A172 (cell line): ENCODE measurements at regions not wholly inside any gene's neighbourhood (a gene's known extent, or its start where the extent isn't known, plus 50 kb on each side); places are given as distances from the start of the nearest gene placed in this dataset.

Source experiments
- DNase-seq: peaks from one replicate; pipeline ENCODE4 v3.0.0-alpha.2; 2015; ENCODE audit warnings: low spot score

DNA sequence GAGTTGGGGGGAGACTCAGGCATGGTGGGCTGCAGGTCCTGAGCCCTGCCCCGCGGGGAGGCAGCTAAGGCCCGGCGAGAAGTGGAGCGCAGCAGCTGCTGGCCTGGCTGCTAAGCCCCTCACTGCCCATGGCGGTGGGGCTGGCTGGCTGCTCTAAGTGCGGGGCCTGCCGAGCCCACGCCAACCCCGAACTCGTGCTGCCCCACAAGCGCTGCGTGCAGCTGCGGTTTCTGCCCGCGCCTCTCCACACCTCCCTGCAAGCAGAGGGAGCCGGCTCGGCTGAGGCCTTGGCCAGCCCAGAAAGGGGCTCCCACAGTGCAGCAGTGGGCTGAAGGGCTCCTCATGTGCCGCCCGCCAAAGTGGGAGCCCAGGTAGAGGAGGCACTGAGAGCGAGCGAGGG is 1355.1 kb upstream of the WWC1 start:
- DNase-seq = no peak

DNA sequence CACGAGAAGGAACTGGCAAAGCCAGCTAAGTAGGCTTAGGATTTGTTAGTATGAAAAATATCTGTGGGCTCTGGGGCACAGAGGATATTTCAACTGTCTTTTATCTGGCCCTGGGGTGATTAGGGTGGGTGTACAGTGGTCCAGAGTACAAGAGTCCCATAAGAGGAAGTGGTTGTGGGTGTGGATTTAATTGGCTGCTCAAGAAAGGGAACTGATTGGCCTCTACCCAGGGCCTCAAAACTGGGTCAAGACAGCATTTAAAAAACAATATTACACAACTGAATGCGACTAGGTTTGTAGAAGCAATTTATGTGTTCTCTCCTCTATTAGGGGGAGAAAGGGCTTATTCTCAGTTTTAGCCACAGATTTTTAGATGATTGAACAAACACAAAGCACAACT is 1353.4 kb upstream of the WWC1 start:
- DNase-seq = no peak

GRCh38 chr5:166942948-166943347 is 1348.5 kb upstream of the WWC1 start:
- no peak for DNase-seq

- DNase-seq = no peak
Observed at GRCh38 chr5:166947045-166947444, 1344.4 kb upstream of the WWC1 start.

- DNase-seq = no peak
Observed at GRCh38 chr5:166948679-166949078, 1342.8 kb upstream of the WWC1 start.

- DNase-seq = no peak
Observed at GRCh38 chr5:166952048-166952447, 1339.4 kb upstream of the WWC1 start.

- DNase-seq = no peak
Observed at GRCh38 chr5:166957782-166958181, 1333.7 kb upstream of the WWC1 start.

GRCh38 chr5:166959766-166960165 is 1331.7 kb upstream of the WWC1 start:
- DNase-seq = no peak

GRCh38 chr5:166961028-166961427 is 1330.4 kb upstream of the WWC1 start:
- DNase-seq = no peak

- DNase-seq = no peak
Observed at GRCh38 chr5:166961913-166962312, 1329.5 kb upstream of the WWC1 start.

DNA sequence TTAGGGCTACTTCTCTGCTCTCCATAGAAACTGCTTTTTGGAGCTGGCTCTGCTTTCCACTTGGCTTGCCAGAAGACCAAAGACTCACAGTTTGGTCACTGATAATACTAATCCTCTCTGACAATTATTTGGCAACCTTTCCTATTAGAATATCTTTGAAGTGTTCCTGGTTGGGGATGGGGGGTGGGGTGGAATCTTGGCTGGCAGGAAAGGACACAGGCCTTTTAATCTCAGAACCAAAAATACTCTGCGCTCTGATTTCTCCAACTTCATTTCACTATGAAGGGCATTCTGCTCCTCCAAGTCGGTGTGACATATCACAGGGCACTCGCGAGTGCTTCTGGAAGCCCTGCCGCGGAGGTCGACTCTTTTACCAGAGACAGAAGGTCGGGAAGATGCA is 1329.0 kb upstream of the WWC1 start:
- no peak for DNase-seq

DNA sequence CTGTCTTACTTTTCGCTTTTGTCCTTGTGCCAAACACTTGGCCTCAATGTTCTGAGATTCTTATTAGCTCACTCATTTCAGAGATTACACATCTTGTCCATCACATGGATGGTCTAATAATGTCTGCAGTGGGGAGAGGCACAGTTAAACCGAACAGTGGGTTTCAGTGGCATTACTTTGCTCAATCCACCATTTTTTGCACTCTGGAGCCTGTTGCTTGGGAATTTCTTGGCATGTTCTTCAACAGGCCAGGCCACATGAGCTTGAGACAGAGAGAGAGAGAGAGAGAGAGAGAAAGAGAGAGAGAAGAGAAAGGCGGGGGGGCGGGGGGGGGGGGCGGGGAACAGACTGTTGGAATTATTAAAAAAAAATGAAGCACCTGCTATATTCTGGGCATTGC is 1327.8 kb upstream of the WWC1 start:
- no peak for DNase-seq

DNA sequence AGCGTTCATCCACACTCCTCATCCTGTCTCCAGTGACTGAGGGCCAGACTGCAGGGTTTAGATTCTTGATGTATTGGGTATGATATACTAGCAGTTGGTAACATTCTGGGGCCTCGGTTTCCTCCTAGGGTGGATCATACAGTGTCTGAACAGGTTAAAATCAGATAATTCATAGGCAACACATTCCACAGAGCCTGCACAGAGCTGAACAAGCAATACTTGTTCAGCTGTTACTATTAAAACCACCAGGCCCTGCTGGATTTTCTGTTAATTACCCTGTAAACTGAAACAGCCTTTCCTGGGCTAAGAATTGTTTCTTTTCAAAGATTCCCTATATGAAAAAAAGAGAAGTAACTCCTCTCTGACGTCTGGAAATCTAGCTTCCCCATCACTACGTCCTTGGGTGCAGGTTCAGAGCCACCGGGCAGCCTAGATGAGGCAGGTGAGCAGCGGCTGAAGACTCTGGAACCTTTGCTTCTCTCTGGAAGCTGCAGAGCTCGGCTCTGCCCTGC is 1313.5 kb upstream of the WWC1 start:
- DNase-seq = no peak

- DNase-seq = no peak
Observed at GRCh38 chr5:166979307-166979895, 1312.0 kb upstream of the WWC1 start.

DNA sequence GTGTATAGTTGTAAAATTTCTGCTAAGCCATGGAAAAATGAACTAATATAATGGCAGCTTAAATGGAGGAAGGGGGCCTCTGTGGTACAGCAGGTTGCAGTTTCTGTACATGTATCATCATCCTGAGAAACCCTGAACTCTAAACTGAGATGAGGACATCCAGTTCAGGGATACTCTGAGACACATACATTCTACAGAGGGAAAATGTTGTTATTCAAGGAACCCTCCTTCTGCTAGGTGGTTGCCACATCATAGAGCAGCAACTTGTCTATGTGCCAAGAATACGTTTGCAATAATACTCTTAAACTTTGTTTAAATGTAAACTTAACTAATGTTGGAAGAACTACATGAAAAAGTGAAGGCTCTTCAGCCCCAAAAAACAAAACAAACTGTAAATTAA is 1310.8 kb upstream of the WWC1 start:
- DNase-seq = no peak

GRCh38 chr5:166982226-166982625 is 1309.2 kb upstream of the WWC1 start:
- DNase-seq = no peak

DNA sequence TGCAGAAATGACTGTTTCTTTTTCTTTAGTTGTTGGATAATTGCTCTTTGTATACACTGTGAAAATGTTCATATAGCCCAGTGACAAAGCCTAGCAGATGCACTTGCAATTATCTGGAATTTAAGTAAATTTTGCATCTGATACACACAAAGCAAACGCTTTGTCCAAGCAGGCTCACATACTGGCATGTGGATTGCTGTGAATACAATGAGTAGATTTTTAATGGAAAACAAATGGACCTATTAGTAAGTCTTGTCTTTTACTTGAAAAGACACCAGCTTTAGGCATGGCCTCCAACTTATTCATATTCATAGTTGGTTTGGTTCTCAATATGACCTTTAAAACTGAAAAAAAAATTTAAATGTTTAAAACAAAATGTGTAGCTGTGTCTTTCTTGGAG is 1299.8 kb upstream of the WWC1 start:
- DNase-seq = no peak

- DNase-seq = no peak
Observed at GRCh38 chr5:166992108-166992507, 1299.3 kb upstream of the WWC1 start.

DNA sequence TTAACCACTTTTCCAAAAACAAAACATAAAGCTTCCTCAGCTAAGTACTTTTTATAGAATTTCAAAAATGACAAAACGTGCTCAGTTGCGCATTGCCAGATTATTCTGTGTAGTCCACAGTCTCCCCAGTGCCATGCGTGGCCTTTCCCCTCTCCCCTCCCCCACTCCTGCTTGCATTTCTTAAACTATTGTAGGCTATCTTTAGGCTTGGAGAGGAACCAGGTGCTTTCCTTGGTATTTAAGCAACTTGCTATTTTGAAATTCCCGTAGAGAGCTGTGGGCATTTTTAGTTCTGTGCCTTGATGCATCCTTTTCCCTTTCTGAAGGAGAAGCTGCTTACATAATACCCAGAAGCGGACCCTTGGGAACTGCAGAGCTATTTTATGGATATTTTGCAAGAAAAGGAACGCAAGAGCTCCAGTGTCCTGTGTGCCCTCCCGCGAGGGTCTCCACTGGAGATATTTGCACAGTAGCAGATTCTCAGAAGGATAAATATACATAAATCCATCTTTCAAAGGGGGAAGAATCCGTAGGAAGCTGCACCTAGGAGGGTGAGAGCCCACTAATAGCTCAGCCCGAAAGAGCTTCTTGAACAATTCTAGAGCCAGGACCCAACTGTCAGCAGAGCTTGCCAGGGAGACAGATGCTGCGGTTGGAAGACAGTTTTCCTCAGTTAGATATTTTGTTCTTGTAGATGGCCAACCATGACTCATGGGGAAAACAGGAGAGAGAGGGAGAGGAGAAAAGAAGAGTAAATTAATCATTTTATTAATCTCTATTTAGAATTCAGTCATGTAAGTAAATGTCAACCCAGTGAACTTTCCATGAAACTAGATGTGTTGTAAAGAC is 1298.3 kb upstream of the WWC1 start:
- no peak for DNase-seq

DNA sequence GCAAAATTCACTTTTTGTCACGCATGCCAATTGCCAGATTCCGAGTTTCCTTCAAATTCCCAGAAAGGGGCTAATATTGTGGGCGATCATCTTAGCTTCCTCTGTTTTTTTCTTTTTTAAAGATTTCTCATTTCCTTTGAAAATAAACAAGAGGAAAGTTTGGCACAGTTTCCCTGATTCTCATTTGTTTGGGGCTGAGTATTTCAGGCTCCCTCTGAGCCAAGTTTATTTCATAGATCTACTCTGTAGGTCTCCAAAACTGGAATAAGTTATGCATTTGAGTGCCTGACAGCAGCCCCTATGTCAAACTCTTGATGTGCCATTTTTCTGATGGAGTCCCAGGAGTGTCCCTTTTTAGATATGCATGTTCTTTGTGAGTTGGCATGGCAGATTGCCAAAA is 1297.2 kb upstream of the WWC1 start:
- no peak for DNase-seq

DNA sequence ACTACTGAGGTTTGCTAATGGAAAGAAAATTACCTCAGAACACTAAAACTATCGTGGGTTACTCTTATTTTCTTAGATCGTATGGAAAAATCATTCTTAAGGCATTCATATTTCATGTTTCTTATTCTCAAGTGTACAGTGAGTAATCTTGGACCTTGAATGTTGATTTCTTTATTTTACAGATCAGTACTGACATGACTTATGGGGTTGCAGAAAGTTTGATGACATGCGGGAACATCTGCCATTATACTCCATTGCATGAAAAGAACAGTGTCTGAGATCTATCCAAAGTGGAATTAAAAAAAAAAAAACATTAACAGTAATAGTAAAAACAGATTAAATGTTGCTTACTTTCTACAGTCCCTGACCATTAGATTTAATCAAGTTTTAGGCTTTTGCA is 1290.2 kb upstream of the WWC1 start:
- no peak for DNase-seq

DNA sequence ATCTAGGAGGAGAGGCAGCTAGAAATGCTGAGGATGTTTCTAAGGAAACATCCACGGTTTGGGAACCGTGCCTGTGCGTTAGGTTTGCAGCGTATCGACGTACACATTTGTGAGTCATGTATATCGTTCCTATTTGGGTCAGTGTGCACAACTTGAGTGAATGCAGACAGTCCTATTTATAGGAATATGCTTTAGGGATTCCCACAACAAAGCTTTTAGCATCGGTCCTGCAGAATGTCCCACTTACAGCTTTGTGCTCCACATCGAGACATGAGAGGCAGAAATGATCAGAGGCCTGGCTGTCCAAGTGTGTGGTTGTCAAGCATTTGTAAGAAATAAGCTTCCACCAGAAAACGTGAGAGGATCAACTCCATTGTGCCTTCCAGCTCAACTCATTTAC is 1282.7 kb upstream of the WWC1 start:
- no peak for DNase-seq

DNA sequence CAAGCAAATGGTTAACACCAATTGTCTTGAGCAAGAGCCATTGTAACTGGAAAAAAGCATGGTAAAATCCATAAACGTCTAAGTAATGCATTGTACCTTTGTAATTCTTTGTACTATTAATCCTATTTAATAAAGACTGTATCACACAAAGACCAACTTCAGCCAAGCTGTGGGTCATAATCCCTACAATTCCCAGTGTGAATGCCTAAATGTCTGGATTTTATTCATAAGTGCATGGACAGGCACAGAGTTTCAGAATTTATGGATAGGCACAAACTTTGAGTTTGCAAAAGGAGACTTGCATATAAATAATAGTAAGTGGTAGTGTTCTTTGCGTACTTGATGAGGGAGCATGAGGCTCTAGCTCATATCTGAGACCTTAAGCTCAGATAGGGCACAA is 1280.2 kb upstream of the WWC1 start:
- no peak for DNase-seq
